Prostate gland (tissue), 2 donors: ENCODE measurements at regions not wholly inside any gene's neighbourhood (a gene's known extent, or its start where the extent isn't known, plus 50 kb on each side); places are given as distances from the start of the nearest gene placed in this dataset.

Source experiments
- CTCF ChIP-seq, 4 experiments: fragments of 200-600 bp in 2 of 4; fragments of 450-650 bp in 2 of 4; sonication (generic) in 2 of 4; IDR thresholded peaks; 1 replicate in 3 of 4; 2 replicates in 1 of 4; pipeline ENCODE4 v1.5.1; 2016 to 2019; ENCODE audit warnings: antibody characterized with exemption in 4 of 4, mild to moderate bottlenecking in 2 of 4, moderate library complexity in 2 of 4
- POLR2A ChIP-seq: fragments of 450-650 bp; IDR thresholded peaks from one replicate; pipeline ENCODE4 v1.6.1; 2016; ENCODE audit warnings: antibody characterized with exemption, mild to moderate bottlenecking
- POLR2AphosphoS5 ChIP-seq: sonication (generic); formaldehyde crosslinking; IDR thresholded peaks from one replicate; pipeline ENCODE4 v1.6.1; 2017; ENCODE audit warnings: antibody characterized with exemption

DNA sequence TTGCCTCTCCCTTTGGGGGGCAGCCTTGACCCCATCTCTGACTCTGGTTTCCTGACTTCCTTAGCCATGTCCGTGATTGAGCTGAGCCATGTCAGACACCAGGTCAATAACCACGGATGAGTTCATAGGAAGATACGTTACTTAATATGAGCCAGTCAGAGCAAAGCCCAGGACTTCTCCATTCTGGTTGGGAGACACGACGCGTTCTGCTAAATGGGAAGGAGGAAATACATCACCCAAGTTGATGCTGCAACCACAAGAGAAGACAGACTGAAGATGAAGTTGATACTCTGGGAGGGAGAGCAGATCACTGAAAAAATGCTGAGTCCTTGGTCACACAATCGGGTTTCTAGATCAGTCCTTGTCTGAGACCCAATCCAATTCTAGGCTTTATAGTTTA, 90.9 kb downstream of the MATN1 start:
- TF ChIP-seq CTCF (IDR thresholded peaks at IDR 0.05): no peak
- no peak for TF ChIP-seq POLR2AphosphoS5
- TF ChIP-seq POLR2A: no peak
